GM19099 (cell line): ENCODE measurements at regions not wholly inside any gene's neighbourhood (a gene's known extent, or its start where the extent isn't known, plus 50 kb on each side); places are given as distances from the start of the nearest gene placed in this dataset.

Experiments used
- POLR2A ChIP-seq: IDR thresholded peaks from 3 replicates; pipeline ENCODE4 v1.6.1; 2011; ENCODE audit warnings: low read depth; ENCODE audit not compliant: insufficient read length; ENCODE audit errors: extremely low read depth

DNA sequence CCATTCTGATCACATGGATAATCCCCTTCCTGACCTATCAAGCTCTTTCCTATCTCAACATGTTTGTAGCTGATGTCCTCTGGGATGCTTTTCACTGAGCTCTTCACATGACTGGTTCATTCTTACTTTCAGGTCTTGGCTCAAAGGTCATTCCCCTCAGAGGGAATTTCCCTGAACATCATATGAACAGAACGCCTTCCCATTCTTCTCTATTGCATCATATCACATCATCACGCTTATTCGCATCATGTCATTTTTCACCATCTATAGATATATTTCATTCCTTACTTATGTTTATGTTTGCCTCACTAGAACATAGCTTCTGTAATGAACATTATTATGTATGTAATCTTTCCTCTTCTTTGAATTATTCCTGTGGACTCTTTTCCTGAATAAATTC is 178.9 kb upstream of the APCDD1 start:
- no peak for TF ChIP-seq POLR2A

DNA sequence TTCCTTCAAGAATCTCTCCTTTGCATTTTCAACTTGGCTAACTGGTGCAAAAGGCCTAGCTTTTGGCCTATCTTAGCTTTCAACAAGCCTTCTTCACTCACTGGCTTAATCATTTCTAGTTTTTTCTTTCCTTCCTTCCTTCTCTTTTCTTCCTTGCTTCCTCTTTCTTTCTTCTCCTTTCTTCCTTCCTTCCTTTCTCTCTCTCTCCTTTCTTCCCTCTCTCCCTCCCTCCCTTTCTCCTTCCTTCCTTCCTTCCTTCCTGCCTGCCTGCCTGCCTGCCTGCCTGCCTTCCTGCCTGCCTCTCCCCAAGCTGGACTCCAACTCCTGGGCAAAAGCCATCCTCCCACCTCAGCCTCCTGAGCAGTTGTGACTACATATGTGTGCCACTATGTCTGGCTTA is 176.2 kb upstream of the APCDD1 start:
- no peak for TF ChIP-seq POLR2A

DNA sequence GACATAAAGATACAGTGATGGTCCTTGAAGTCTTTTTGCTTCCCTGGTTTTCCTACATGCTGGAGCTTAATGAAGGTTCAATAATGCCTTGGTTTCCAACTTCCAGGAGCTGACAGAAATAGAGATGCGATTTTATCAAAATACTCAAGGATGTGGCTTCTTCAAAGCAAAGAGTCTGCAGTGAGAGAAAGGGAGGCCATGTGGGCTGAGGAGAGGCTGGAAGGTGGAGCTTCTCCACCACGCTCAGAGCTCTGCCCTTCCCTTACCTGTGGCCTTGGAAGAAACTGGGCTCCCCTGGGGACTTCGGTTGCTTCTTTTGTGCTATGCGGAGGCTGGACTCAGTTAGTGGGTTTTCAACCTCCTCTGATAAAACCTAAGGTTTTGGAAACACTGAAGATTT is 175.0 kb upstream of the APCDD1 start:
- no peak for TF ChIP-seq POLR2A

GRCh38 chr18:10279905-10280644 is 174.4 kb upstream of the APCDD1 start:
- TF ChIP-seq POLR2A = no peak

GRCh38 chr18:10284540-10285282 is 169.7 kb upstream of the APCDD1 start:
- TF ChIP-seq POLR2A = no peak

- no peak for TF ChIP-seq POLR2A
These were observed 169.2 kb upstream of the APCDD1 start for GRCh38 chr18:10285283-10285640.

DNA sequence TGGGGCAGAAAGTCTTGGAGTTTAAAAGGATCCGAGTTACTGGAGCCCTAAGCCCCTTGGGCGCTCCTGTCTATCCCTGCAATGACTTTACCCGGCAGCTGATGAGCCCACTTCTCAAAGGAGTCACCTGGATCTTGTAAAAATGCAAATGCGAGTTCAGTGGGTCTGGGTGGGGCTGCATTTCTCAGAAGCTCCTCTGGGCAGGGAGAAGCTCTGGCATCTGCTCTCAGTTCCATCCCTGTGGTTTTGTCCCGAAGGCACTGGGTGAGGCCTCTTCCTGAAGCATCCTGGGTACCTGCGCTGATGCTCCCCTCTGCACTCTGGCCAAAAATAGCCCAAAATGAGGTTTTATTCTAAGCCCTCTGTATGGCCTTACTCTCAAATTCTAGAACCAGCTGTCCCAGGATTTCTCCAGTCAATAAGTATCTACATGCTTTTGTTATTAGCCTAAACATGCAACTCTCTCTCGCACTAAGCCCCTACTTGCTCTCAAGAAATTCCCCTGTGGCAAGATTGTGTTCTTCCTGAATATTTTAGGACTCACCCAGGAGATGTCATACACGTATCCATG is 167.8 kb upstream of the APCDD1 start:
- no peak for TF ChIP-seq POLR2A

- no peak for TF ChIP-seq POLR2A
These were observed 165.2 kb upstream of the APCDD1 start for GRCh38 chr18:10289251-10289650.

DNA sequence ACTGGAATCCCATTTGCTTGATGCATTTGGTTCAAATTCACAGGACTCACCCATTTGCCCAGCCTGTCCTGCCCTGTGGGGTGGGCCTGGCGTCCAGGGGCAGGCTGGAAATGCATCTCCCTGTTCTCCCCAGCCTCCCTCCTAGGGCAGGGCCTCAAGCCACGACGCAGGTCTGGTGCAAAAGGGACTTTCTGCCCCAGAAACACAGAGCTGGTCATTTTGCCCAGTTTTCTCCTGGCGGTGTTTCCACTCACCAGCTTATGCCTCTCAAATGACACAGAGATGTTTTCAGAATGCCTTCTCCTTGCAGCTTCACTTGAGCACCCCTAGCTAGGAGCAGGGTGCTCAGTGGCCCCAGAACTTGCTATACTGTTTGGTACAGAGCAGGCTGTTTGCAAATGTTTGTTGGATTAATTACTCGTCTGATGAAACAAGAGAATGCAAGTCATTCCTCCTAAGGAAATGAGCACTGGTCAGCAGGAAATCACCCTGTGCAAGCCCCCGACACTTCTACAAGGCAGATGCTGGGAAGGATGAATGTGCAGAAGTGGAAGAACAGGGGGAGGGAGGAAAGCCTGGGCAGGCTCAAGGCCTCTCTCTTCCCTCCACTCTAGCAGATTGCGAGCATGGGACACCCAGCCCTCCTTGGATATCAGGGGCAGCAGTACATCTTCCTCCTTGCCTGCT is 164.3 kb upstream of the APCDD1 start:
- no peak for TF ChIP-seq POLR2A

- TF ChIP-seq POLR2A = no peak
These were observed 163.7 kb upstream of the APCDD1 start for GRCh38 chr18:10290638-10291235.

GRCh38 chr18:10291568-10291981 is 162.9 kb upstream of the APCDD1 start:
- TF ChIP-seq POLR2A = no peak

DNA sequence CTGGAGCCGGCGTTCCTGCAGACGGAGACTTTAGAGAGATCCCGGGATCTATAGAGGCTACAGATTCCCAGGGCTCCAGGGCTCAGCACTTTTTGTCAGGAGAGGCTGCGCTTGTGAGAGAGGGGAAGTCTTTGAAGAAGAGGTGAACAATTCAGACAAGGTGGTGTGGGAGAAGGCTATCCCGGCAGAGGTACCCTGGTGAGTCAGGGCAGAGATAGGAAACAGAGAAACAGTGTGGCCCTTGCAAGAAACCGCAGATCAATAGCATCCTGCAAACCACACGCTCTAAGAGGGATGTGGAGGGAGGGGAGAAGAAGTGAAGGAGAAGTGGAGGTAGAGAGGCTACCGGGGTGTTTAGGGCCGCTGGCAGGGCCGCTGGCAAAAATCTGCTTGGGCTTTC is 160.5 kb upstream of the APCDD1 start:
- no peak for TF ChIP-seq POLR2A

DNA sequence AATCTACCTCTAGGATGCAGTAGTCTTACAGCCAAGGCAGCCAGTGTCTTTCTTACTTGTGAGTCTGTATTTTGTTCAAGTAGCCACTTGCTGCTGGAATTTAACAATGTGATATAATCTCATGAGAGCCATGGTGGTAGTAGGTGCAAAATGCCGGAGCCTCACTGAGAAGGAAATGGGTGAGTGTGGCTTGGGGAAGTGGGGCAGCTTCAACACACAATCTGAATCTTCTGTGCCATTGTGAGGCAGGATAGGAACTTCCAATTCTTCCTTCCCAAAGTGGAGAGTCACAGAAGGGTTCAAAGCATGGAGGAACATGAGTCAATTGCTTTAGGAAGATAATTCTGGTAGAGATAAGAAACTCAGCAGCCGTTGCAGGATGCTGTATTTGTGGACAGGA is 158.7 kb upstream of the APCDD1 start:
- no peak for TF ChIP-seq POLR2A

GRCh38 chr18:10296491-10296890 is 157.9 kb upstream of the APCDD1 start:
- no peak for TF ChIP-seq POLR2A

- no peak for TF ChIP-seq POLR2A
These were observed 157.3 kb upstream of the APCDD1 start for GRCh38 chr18:10297086-10297485.

DNA sequence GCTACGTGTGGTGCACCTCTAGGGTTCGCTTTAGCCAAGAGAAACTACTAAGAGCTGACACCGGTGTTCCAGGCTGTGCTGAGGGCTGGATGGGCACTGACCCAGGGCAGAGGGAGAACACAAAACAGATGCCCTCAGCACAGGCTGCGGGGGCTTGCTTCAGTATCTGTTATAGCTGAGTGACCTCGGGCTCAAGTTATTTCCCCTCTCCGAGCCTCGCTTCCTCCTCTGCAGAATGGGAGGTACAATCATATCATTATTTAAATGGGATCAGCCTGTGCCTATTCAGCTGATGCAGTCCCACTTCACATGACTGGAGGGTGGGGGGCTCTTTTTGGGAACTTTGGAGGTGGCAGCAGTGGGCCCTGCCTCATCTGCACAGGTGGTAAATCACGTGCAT is 156.1 kb upstream of the APCDD1 start:
- no peak for TF ChIP-seq POLR2A

- no peak for TF ChIP-seq POLR2A
These were observed 154.8 kb upstream of the APCDD1 start for GRCh38 chr18:10299643-10300042.
